HG03280 (cell line): ENCODE measurements at regions not wholly inside any gene's neighbourhood (a gene's known extent, or its start where the extent isn't known, plus 50 kb on each side); places are given as distances from the start of the nearest gene placed in this dataset.
"Not testable (repeated sequence)": the region's sequence is repeated elsewhere in the genome, so short reads cannot be mapped to it uniquely, and the experiment has no call there.

Experiments
- ATAC-seq: cut with Tn5 transposase; IDR thresholded peaks from one replicate; pipeline ENCODE4 v1.9.1; 2021; ENCODE audit warnings: mild to moderate bottlenecking, moderate library complexity; ENCODE audit not compliant: unreplicated experiment

DNA sequence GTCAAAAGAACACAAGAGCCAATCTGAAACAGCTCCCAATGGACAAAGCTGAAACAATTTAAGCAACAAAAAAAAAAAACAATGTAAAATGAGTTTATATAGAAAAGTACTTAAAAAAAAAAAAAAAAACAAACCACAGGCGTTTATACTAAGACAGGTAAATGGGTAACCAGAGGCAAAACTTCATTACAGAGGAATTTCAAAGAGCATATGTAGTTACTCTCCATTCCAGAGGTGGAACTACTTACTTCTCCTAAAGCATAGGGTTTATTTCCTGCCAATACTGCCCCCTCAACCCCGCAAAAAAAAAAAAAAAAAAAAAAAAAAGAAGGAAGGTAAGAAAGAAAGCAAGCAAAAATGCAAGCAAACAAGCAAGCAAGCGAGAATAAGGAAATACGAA is 132.9 kb downstream of the LIG4 start:
- ATAC-seq, result no peak

DNA sequence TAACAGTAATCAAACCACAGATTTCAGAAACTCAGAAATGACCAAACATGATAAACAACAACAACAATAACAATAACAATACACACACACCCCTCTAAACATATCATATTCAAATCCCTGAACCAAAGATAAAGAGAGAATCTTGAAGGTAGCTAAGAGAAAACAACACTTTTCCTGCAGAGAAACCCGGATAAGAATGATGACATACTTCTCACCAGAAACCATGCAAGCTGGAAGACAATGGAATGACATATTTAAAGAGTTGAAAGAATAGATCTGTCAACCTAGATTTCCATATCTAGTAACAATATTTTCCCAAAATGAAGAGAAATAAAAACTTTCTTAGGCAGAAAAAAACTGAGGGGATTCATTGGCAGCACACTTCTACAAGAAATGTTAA is 138.1 kb downstream of the LIG4 start:
- no peak for ATAC-seq

DNA sequence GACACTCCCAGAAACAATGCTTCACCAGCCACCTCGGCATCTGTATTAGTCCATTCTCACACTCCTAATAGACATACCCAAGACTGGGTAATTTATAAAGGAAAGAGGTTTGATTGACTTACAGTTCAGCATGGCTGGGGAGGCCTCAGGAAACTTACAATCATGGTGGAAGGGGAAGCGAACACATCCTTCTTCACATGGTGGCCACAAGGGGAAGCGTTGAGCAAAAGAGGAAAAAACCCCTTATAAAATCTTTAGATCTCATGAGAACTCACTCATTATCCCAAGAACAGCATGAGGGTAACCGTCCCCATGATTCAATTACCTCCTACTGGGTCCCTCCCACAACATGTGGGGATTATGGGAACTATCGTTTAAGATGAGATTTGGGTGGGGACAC is 140.9 kb downstream of the LIG4 start:
- ATAC-seq, result not testable (repeated sequence)

DNA sequence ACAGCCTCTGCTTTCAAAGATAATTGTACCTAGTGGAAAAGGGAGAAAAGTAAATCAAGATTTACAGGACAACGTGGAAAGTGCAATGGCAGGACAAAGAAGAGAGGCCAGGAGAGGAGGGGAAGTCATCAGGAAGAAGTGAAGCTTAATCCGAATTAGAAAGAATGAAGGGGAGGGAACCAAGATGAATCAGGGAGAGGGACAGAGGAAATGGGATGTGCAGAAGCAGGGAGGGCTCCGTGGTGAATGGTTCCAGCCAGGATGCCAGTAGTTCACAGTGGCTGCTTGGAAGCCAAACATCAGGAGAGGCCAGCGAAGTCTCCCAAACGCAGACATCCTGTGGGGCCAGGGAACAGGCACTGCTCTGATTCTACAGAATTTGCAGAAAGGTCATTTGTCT is 144.4 kb downstream of the LIG4 start:
- no peak for ATAC-seq

DNA sequence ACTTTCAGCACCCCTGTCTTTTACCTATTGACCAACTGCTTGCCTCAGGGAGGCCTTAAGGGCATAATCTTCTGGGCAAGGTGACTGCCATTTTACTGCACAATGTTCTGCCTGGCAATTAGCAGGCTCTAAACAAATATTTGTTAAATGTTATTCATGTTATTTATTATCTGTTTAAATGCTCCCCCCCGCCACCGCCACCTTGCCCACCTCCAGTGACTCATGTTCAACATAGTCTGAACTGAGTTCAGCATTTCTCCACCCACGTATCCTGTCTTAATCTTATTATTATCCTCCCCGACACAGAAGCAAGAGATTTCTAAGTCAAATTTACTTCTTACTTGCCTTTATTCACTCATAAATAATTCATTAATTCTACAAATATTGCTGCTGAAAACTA is 144.8 kb downstream of the LIG4 start:
- ATAC-seq, result no peak

DNA sequence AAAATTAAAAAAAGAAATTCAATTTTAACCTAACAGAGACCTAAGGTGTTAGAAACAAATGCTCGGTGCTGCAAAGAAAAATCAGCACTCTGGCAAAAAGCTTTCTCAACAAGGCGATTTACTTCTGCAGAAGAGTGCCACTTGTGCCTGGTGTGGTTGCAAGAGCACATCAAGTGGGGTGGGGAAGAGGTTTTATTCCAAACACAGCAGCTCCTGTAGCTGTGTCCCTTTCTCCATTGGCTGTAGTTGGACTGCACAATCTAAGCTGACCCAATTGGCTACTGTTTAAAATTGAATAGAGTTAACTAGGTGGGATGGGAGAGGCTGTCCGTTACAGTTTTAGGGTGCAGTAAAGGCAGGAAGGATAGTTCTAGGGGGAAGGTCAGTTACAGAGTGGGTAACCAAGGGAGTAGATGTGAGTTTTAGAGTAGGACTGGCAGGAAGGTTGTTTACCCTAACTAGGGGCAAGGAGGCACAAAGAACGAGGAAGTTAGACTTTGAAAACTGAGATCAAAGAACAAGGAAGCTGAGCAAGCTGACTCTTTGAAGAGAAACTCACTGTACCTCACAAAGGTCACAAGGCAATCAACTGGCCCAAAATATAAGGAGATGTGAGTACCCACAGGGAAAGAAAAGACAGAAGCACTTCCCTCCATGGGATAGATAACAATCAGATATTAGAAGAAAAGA is 145.7 kb downstream of the LIG4 start:
- no peak for ATAC-seq

DNA sequence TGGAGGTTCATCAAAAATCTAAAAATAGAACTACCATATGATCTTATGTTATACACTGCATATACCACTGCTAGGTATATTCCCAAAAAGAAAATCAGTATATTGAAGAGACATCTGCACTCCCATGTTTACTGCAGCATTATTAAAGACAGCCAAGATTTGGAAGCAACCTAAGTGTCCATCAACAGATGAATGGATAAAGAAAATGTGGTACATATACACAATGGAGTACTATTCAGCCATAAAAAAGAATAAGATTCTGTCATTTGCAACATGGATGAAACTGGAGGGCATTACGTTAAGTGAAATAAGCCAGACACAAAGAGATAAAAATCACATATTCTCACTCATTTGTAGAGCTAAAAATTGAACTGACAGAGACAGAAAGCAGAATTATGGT is 151.0 kb downstream of the LIG4 start:
- ATAC-seq, result not testable (repeated sequence)

DNA sequence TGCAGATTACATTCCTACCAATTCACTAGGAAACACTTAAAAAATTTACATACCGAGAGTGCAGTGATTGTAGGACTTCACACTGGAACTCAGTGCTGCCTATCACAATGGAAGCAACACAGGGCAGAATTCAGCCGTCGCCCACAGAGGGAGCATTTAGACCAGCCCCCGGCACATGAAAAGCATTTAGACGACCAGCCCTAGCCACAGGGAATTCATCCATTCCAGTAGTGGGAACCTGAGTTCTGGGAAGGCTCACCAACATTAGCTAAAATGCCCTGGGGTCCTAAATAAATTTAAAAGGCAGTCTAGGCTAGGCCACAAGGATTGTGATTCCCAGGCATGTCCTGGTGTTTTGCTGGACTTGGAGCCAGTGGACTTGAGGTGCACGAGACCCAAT is 155.2 kb downstream of the LIG4 start:
- ATAC-seq, result no peak

DNA sequence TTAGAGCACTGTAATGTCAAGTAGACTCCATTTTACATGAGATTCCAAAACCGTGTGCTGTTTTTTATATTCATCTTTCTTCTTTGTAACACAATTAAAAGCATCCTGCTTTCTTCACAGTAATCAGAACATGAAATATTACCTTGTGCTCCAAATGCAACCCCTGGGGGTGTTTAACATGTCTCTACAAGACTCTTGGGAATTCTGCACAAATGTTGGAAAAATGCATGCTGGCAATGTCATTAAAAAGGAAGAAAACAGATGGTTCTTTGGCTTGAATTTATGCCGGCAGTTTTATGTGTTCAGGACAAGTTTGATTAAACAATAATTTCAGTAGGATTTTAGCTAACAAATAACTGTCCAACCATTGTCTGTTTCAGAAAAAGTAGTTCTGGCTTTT is 159.1 kb downstream of the LIG4 start:
- no peak for ATAC-seq

DNA sequence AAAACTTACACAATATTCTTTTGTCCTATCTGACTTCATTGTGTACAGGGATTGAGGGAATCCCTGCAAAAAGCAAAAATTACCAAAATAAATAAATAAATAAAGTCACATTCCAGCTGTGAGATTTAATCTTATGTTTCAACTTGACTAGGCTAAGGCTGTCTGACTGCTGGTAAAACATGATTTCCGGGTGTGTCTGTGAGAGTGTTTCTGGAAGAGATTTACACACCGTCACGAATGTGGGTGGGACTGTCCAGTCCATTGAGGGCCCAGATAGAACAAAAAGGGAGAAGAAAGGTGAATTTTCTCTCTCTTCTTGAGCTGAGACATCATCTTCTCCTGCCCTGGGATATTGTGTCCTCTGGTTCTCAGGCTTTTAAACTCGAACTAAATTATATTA is 166.1 kb downstream of the LIG4 start:
- no peak for ATAC-seq

DNA sequence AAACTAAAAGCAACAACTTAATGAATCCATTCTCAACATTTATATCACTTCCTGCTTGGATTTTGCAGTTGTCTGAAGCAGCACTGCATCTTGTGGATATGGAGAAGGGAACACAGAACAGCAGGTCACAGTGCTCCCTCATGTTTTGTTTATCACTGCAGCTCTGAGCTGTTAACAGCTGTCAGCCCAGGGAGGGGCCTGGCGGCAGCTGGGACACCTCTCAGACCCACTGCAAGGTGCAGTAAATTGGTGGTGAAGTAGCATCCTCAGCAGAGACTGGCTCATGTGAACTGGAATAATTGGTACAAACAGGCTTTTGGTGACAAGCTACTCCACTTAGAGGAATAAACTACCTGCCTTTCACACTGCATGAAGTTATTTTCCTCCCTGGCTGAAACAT is 170.4 kb downstream of the LIG4 start:
- no peak for ATAC-seq

DNA sequence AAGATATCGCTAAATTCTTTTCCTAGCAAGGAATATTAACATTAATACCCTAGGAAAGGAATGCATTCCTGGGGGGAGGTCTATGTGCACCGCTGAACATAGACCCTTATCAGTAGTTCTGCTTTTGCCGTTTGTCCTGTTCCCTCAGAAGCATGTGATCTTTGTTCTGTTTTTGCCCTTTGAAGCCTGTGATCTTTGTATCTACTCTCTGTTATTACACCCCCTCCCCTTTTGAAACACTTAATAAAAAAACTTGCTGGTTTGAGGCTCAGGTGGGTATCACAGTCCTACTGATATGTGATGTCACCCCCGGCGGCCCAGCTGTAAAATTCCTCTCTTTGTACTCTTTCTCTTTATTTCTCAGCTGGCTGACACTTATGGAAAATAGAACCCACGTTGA is 172.5 kb downstream of the LIG4 start:
- ATAC-seq, result not testable (repeated sequence)

DNA sequence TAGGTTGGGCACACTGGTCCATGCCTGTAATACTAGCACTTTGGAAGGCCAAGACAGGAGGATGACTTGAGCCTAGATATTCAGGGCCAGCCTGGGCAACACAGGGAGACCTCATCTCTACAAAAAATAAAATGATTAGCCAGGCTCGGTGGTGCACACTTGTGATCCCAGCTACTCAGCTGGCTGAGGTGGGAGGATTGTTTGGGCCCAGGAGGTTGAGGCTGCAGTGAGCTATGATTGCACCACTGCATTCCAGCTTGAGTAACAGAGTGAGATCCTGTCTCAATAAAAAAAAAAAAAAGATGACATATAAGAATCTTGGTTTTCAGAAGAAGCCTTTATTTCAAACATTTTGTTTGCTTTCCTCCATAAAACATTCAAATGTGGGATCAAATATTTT is 178.0 kb downstream of the LIG4 start:
- ATAC-seq, result no peak

DNA sequence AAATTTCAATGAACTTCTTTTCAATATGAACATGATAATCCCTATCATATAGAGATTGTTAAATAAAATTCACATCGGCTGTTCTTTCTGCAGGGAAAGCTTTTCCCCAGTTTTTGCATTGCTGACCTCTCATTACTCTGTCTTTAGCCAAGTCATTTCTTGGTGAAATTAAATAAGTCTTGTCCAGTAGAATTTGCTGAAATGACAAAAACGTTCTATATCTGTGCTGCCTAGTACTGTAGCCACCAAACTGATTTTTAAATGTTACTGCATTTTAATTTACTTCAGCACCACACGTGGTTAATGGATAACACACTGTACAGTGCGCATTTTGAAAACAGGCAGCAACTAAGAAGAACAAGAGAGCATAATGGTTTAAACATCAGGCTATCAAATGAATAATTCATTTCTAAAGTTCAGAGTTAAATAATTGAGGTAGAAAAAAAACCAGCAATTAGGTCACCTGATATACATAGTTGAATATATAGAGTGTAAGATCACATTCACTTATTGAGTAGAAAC is 178.9 kb downstream of the LIG4 start:
- ATAC-seq, result no peak

DNA sequence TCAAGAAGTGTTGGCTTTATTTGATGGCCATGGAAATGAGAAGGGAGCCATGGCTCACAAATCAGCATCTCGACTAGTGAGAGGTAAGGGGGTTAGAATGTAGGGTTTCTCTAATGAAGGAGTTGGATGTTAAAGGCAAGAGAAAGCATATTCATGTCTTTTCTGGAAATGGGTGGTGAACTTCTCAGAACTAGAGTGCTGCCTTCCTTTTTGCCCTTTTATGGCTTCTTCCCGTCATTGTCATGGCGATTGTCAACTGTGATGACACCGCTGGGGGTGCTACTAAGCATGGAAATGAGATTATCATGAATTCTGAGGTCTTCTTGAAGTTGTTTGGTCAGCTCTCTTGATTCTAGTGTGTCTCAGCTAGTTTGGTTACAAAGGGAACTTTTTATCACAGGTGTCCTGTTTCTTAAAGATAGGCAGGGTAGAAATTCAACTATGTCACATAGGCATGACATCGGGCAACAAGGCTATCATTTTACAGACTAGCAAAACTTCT is 180.4 kb downstream of the LIG4 start:
- no peak for ATAC-seq

DNA sequence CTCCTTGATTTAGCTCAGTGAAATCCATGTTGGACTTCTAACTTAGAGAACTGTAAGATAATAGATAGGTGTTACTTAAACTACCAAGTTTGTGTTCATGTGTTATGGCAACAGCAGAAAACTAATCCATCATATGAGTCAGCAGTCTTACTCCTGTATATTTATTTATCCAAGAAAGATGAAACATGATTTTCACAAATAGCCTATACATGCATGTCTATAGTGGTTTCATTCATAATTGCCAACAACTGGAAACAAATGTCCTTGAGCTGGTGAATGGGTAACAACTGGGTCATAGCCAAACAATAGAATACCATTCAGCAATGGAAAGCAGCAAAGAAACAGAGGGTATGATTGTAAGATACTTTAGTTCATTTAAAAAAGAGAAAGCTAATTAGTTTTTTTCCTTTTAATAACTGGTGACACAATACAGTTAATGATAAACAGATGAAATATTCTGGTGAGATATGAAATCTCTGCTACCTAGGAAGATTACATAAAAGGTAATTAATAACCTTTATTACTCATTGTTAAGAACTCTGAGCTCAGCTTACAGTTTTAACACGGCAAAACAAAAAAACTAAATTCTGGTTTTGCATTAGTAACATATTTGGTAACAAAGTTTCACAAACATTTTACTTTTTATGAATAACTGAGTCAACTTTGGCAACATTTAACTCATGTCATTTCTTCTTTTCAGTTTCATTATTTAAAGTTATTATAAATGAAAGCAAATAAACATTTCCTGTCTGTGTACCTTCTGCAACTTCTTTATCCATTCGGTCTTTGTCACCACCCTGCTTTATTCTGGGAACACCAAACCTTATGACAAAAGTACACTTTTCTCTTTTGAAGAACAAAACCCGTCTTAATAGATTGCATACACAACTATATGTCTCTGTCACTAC is 181.3 kb downstream of the LIG4 start:
- no peak for ATAC-seq

DNA sequence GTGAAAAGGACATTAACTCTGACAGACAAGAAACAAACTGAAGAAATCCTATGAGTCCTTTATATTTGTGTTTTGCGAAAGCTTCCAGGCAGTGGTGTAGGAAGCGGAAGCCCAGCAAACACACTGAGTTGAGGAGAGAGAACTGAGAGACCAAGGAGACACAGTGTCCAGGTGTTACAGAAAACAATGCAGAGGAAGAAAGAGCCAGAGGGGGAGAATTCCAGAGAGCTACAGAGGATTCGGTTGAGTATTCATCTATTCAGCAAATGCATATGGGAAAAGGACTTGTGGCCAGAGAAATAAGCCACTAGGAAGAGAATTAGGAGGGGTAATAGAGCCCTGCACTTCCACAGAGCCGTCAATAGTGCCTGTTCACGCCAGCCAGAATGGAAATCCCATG is 183.5 kb downstream of the LIG4 start:
- ATAC-seq, result no peak

DNA sequence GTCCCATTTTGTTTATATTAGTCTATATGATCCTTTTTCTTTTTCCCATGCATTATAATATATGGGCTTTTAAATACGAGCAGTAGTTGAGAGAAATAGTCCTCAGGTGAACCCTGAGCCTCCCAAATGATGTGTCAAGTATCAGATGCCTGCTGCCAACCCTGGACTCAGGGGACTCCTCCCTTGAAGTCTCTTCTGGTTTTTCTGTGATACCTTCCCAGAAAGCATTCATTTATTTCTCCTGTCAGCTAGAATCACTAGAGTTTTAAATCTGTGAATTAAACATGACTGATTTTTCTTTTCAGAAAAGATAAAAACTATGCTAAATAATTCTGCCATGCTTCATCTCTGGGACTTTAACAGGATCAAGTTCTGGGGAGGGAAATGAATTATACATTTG is 184.6 kb downstream of the LIG4 start:
- no peak for ATAC-seq

DNA sequence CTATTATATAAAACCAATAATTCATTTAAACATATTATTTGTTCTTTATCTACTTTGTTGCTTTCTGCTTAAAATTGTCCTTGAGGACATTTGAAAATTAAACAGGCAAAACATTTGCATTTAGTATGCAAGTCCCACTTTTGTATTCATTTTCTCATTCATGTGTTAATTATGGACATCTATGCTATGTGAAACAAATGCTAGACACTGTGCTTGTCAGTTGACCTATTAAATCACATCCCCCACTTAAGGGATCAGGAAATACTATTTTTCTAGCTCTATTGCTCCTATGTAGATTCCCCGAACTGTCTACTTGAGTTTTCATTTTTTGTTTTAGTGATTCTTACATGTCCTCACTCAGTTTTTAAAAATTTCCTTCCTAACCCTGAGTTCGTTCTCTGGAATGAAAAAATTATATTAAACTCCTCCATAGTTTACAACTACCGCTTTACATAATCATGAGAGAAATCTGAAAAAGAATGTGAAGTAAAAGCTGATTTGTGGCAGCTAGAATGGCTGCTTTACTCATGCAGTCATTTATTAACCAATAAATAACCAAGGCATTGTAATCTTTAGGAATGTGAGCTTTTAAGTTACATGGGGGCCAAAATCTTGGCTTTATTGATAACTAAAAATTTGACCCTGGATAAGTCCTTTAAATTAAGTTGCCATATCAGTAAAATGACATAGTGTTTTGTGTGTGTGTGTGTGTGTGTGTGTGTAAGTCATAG is 188.5 kb downstream of the LIG4 start:
- ATAC-seq, result no peak

DNA sequence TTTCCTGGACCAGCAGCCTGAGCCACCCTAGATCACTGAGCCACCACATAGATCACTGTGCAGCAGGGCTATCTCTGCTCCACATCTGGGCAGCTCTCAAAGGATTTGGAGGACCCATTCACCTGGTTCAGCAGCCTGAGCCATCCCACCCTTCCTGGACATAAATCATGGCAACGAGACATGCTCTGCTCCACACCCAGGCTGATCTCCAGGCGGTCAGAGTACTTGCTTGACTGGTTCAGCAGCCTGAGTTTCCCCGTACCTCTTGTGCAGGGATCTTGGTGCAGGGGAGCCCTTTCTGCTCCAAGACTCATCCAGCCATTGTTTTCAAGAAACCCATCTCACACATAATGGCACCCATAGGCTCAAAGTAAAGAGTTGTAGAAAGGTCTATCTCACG is 195.3 kb downstream of the LIG4 start:
- ATAC-seq, result no peak

DNA sequence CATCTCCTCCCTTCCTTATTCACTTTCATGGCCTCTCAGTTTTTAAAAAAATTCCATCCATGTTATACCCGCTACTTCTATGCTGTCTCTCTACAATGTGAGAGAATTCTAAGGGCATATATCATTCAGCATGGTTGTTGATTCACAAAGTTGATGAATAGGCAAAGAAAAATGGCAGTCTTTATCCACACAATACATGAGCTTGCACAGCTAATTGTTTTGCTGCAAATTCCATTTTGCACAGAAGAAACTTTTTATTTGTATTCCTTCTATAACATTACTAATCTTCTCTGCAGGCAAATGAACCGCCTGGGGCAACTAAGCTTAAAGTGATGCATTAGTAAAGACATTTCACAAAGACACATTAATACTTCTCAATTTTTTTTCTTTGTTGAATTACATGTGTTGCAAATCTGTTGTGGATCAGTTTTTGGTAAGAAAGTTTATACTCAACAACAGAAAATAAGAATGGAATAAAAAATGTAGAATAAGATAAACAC is 196.9 kb downstream of the LIG4 start:
- no peak for ATAC-seq
